Lung (tissue), 11 donors: ENCODE measurements at regions not wholly inside any gene's neighbourhood (a gene's known extent, or its start where the extent isn't known, plus 50 kb on each side); places are given as distances from the start of the nearest gene placed in this dataset.

ENCODE experiments used
- ATAC-seq: fragments of 200-7000 bp; cut with Tn5 transposase; one replicate; pipeline ENCODE4 v1.9.1; 2020; ENCODE audit warnings: moderate number of reproducible peaks; ENCODE audit not compliant: insufficient read depth, low FRiP score
- DNase-seq, 3 donors: peaks; one replicate each; pipeline ENCODE4 v3.0.0-alpha.2; 2013 to 2017
- H3K27ac ChIP-seq, 2 donors: one replicate each; pipeline ENCODE4 v1.5.1; 2013; ENCODE audit warnings: mild to moderate bottlenecking in 2 of 2, moderate library complexity in 2 of 2, control low read depth in 1 of 2, inconsistent platforms in 1 of 2, low read depth in 1 of 2, low read length in 1 of 2
- H3K27me3 ChIP-seq, 3 donors: one replicate each; pipeline ENCODE4 v1.5.1; 2013; ENCODE audit warnings: low read length in 2 of 3; ENCODE audit not compliant: control insufficient read depth in 3 of 3, insufficient read depth in 3 of 3
- H3K36me3 ChIP-seq, 4 donors: one replicate each; pipeline ENCODE4 v1.5.1; 2013; ENCODE audit warnings: low read length in 4 of 4, mild to moderate bottlenecking in 1 of 4, moderate library complexity in 1 of 4; ENCODE audit not compliant: control insufficient read depth in 4 of 4, insufficient read depth in 4 of 4
- H3K4me1 ChIP-seq, 5 donors: one replicate each; pipeline ENCODE4 v1.5.1; 2013; ENCODE audit warnings: low read length in 5 of 5, mild to moderate bottlenecking in 2 of 5, moderate library complexity in 1 of 5; ENCODE audit not compliant: control insufficient read depth in 5 of 5, insufficient read depth in 5 of 5
- H3K4me3 ChIP-seq: one replicate; pipeline ENCODE4 v1.5.1; 2013; ENCODE audit warnings: mild to moderate bottlenecking, control low read depth, moderate library complexity
- H3K9ac ChIP-seq, 2 donors: one replicate each; pipeline ENCODE4 v1.5.1; 2013; ENCODE audit warnings: low read length in 2 of 2, control low read depth in 1 of 2; ENCODE audit not compliant: insufficient read depth in 1 of 2
- H3K9me3 ChIP-seq, 4 donors: one replicate each; pipeline ENCODE4 v1.5.1; 2013; ENCODE audit warnings: low read length in 3 of 4, mild to moderate bottlenecking in 1 of 4, moderate library complexity in 1 of 4; ENCODE audit not compliant: control insufficient read depth in 4 of 4, insufficient read depth in 3 of 4
- CTCF ChIP-seq: IDR thresholded peaks from 2 replicates; pipeline ENCODE4 v1.5.1; 2012; ENCODE audit warnings: mild to moderate bottlenecking; ENCODE audit errors: control extremely low read depth, extremely low read depth
- WGBS, 2 donors: extraction: QIAGEN DNeasy Blood & Tissue Kit; methylation state at CpG; one replicate each; pipeline ENCODE4 v1.1.7; 2013; 5-methylcytosine and 5-hydroxymethylcytosine counted together
- donor health status: control.
- donor health status: control.
- donor health status: Bipolar disorder and iron deficiency.
- donor health status: healthy.
- donor health status: DM: yes; HTN: yes; CAD: no.

- Histone ChIP-seq H3K27me3 (no peaks in the 10 kb centered on the region), H3K36me3 (no peaks in the 10 kb centered on the region), H3K4me3 (no peak overlapping the region), H3K9ac (no peak overlapping the region), H3K27ac (no peak overlapping the region), H3K9me3 (peaks cover 0 to 5% (median 0%) of the 10 kb centered on the region in 4 donors), H3K4me1 (no peaks in the 10 kb centered on the region)
- WGBS, 2 donors: 90 to 95% methylated on average over 24 of the region's 24 CpGs
- no peak for ATAC-seq
- DNase-seq: no peak
- TF ChIP-seq CTCF: no peak
Observed at GRCh38 chr20:52727740-52728456, 244.3 kb upstream of the TSHZ2 start.

GRCh38 chr20:52724541-52724940, 247.6 kb upstream of the TSHZ2 start:
- Histone ChIP-seq H3K27me3 (no peaks in the 10 kb centered on the region), H3K36me3 (no peaks in the 10 kb centered on the region), H3K4me3 (no peak overlapping the region), H3K9ac (no peak overlapping the region), H3K27ac (no peak overlapping the region), H3K9me3 (peaks cover 0 to 2% (median 0%) of the 10 kb centered on the region in 4 donors), H3K4me1 (no peaks in the 10 kb centered on the region)
- DNase-seq (peak in 2 of 3 donors; percentile 38 to 54), ATAC-seq (no peak)
- 47 to 61% methylated on average over 8 of the region's 8 CpGs for WGBS, 2 donors
- no peak for TF ChIP-seq CTCF

- ATAC-seq (no peak), DNase-seq (peak in 1 of 3 donors; percentile 17)
- no peak for TF ChIP-seq CTCF
Observed at GRCh38 chr20:52722926-52723688, 249.1 kb upstream of the TSHZ2 start.

More at GRCh38 chr20:52722926-52723688, 249.1 kb upstream of the TSHZ2 start:
- WGBS, 2 donors: 55 to 73% methylated on average over 4 of the region's 4 CpGs
- peaks cover 0 to 2% (median 0%) of the 10 kb centered on the region in 4 donors for H3K9me3 ChIP-seq
- H3K27ac ChIP-seq: no peak overlapping the region
- no peaks in the 10 kb centered on the region for H3K4me1 ChIP-seq
- no peaks in the 10 kb centered on the region for H3K27me3 ChIP-seq
- no peak overlapping the region for H3K4me3 ChIP-seq
- H3K36me3 ChIP-seq: no peaks in the 10 kb centered on the region
- no peak overlapping the region for H3K9ac ChIP-seq
